Activated naive CD4-positive, alpha-beta T cell treated with anti-CD3 and anti-CD28 coated beads, Interleukin-2, amount 50 U/mL, for 16 hours (primary cell): ENCODE measurements at regions not wholly inside any gene's neighbourhood (a gene's known extent, or its start where the extent isn't known, plus 50 kb on each side); places are given as distances from the start of the nearest gene placed in this dataset.

Experiments
- DNase-seq: peaks from one replicate; pipeline ENCODE4 v3.0.0-alpha.2; 2020

DNA sequence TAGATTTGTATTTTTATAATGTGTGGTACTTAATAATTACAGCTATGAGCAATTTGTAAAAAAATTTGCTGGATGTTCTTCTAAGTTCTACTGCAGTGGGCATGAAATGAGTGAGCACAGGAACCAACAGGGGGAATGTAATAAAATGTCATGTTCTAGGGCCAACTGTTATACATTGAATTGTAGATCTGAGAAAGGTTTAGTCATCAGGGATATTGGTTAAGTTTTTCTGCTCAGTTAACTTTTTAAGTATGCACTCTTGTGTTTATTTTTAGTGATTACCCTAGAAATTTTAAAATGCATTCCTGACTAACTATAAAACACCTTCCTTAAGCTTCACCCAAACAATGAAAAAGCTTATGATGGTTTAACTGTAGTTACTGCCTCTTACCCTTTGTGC, 101.8 kb downstream of the CAND1 start:
- DNase-seq: no peak

- DNase-seq: no peak
Observed at GRCh38 chr12:67377021-67377420, 107.9 kb downstream of the CAND1 start.

DNA sequence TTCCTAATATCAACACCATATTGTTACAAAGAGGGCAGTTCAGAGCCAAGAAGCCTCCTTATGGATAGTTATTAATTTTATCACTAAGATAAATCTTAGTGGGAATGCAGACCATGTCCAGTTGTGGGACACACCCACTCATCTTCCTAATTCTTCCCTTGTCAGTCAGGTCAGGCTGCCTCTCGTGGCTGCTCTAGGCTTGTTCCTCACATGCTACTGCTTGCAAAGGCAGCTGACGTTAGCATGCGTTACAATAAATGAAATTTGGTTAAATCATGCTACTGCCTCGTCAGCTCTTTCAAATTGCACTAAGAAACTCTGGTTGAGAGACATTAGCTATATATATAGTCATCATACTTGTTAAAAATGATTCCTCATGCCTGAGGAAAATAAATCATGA, 108.4 kb downstream of the CAND1 start:
- DNase-seq: no peak

DNA sequence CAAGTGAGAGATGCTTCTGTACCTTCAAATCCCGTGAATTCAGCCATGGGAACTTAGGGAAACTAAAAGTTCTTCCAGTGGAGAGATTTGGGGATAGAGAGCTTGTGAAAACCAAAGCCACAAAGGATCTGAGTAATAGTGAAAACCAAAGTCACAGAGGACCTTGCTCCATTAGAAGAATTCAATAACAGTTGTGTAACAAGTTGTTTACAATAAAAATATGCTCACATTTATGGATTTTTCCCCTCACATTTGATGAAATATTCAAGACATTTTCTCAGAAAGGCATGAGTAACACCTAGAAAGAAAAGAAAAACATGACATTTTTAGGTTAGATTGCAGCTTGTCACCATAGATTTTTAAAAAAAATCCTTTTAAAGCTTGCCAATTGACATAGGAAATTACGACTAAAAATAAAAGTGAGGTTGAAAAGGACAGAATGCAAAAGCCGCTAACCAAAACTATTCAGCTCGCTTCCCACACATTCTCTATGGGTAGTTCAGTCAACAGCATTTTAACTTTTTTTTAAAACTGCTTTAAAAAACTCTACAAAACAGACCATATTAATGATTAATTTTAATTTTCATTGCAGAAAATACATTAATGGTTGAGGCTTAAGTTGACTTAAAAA, 113.2 kb downstream of the CAND1 start:
- no peak for DNase-seq

- no peak for DNase-seq
Observed at GRCh38 chr12:67386869-67387565, 117.9 kb downstream of the CAND1 start.

DNA sequence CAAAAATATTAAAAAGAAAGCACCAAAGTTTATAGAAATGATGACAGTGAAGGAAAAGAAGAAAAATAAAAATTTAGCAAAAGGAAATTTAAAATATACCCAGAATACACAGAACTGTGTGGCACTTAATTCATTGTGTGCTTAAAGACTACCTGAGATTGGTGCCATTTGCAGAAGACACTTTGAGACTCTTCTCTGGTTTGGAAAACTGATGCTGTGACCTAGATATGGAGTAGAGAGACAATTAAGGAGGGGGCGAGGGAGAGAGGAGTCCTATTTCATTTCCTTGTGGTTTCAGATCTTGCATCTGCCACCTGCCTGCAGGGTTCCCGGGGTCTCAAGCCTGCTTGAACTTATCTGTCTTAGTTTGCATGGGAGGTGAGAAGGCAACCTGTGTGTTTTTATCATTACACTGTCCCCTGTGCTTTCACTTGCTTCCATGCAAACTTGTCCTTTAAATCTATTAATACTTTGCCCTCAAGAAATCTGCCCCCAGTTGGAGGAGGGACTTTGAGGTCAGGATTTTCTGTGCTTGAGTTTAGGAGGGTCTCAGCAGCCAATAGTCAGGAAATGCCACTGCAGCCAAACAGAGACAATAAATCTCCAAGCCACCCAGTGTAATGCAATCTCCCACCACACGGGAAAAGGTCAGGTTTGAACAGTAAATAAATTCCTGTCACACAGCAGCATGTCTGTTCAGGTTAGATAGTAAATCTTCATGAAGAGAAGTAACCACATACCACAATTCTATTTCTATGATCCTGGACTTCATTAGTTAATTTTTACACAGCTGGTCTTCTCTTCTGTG, 119.4 kb downstream of the CAND1 start:
- no peak for DNase-seq

- no peak for DNase-seq
Observed at GRCh38 chr12:67390273-67390672, 121.1 kb downstream of the CAND1 start.

GRCh38 chr12:67391034-67391433, 121.9 kb downstream of the CAND1 start:
- no peak for DNase-seq

DNA sequence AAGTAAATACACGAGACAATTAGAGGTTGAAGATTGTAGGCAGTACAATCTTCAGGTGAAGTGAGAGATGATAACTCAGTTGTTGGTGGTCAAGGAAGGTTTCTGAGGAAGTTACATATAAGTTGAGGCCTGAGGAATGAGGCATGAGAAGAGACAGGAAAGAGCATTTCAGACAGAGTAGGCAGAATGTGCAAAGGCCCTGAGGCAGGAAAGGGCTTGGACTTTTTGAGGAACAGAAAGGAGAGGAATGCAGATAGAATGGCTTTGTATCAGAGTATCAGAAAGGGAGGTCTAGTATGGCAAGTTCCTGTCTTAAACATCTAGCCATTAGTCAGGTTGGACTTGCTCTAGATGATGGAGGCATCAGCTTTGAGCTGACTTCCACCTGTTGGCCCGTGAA, 122.5 kb downstream of the CAND1 start:
- DNase-seq: no peak

- no peak for DNase-seq
Observed at GRCh38 chr12:67394550-67394949, 125.4 kb downstream of the CAND1 start.

- no peak for DNase-seq
Observed at GRCh38 chr12:67400742-67401141, 131.6 kb downstream of the CAND1 start.

DNA sequence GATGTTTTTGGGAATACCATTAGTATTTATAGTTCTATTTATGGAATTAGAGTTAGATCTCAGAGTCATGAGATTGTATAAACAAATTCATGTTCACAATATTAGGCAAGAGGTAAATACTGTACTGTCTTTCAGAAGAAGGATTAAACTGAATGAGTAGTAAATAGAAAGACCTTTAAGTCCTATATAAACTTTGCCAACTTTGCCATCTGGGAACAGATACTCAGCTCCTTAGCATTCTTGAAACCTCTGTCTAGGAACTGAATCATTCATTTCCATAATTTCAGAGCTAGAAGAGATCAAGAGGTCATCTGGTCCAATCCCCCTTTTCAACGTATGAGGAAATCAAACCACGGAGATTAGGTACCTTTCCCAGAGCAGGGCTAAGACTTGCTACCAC, 141.1 kb downstream of the CAND1 start:
- DNase-seq: no peak

GRCh38 chr12:67410667-67411067, 141.5 kb downstream of the CAND1 start:
- DNase-seq: no peak

GRCh38 chr12:67411562-67411961, 142.4 kb downstream of the CAND1 start:
- no peak for DNase-seq

GRCh38 chr12:67413577-67413976, 144.4 kb downstream of the CAND1 start:
- DNase-seq: no peak

GRCh38 chr12:67414011-67414715, 145.0 kb downstream of the CAND1 start:
- no peak for DNase-seq

- no peak for DNase-seq
Observed at GRCh38 chr12:67415473-67415872, 146.3 kb downstream of the CAND1 start.

GRCh38 chr12:67419810-67420209, 150.7 kb downstream of the CAND1 start:
- DNase-seq: no peak

DNA sequence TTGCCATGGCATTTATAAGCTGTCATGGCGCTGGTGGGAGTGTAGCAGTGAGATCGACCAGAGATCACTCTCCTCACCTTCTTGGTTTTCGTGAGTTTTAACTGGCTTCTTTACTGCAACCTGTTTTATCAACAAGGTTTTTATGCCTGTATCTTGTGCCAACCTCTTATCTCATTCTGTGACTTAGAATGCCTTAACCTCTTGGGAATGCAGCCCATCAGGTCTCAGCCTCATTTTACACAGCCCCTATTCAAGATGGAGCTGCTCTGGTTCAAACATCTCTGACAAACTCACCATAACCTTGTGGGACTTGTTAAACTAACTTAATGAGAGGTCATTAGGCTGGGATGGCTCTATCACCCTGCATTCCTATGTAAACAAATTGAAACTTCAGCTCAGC, 151.3 kb downstream of the CAND1 start:
- no peak for DNase-seq

- no peak for DNase-seq
Observed at GRCh38 chr12:67422081-67422480, 152.9 kb downstream of the CAND1 start.

DNA sequence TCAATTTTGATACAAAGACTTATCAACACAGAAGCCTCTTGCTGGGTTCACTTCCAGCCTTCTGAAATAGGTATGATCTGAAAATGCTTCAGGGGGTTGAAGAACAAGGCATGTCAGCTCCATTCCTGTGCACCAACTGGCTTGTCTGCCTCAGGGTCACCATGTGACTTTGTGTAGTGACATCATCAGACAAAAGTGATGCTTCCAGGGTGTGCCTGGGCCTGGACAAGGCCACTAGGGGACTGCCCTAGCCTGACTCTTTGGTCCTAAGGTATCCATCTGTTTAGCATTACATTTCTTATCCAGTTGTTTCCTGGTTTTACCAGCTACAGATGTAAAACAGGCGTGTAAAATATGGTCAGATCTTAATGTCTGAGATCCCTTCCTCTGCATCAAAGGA, 155.6 kb downstream of the CAND1 start:
- no peak for DNase-seq

- no peak for DNase-seq
Observed at GRCh38 chr12:67425394-67425793, 156.2 kb downstream of the CAND1 start.

DNA sequence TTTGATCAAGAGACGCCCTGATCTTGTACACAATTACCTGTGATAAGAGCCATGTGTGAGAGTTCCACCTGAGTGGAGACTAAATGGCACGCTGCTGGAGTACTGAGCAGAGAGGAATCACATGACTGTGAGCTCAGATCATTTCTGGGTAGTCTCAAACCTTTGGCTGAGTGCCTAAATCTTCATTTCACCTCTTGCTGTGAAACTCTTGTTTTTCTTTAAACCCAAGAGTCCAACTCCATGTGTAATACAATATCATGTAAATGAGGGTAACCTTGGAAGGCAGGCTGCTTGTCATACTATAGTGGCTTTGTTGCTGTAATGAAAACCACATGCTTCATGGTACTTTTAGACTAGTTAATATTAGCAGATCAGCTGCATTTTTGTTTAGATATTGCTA, 156.9 kb downstream of the CAND1 start:
- DNase-seq: no peak

GRCh38 chr12:67427336-67427735, 158.2 kb downstream of the CAND1 start:
- DNase-seq: no peak
